ENCODE measurements at regions not wholly inside any gene's neighbourhood (a gene's known extent, or its start where the extent isn't known, plus 50 kb on each side); places are given as distances from the start of the nearest gene placed in this dataset.

DNA sequence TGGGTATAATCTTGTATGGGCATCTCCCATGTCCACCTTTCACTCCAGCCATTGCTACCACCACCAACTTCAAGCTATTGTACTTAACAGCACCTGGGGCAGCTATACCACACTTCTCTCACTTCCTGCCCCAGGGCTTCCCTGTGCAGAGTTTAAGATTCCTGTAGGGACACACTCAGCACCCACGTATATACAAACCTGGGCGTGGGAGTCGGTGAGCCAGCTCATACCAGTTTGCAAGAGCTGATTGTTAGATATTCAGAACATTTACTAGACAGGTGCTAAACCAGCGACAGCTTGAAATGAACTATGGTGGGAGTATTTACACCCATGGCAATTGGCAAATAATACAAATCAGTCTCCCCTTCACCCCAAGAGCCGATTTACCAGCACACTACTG, 114.8 kb upstream of the CSF3R start:
- ChIA-PET POLR2A (ENCODE audit: unreplicated experiment) (no interaction called here), CTCF (no interaction called here)
- DNase-seq, result no peak
- Histone ChIP-seq H2AK5ac (ENCODE audit: low read depth, low read length) (no peak overlapping the region), H4K20me1 (ENCODE audit: insufficient read depth, low read length) (no peaks in the 10 kb centered on the region), H3K27ac (ENCODE audit: insufficient read depth, low read length) (no peak overlapping the region), H3K79me1 (ENCODE audit: low read depth in 1 of 2, low read length in 2 of 2) (no peaks in the 10 kb centered on the region), H2BK5ac (ENCODE audit: low read depth, low read length, poor library complexity, severe bottlenecking) (no peak overlapping the region), H3K27me3 (ENCODE audit: control insufficient read depth, insufficient read depth, low read length) (peaks cover 3% of the 10 kb centered on the region; the same call in 1 of the 2 replicates), H3K4ac (ENCODE audit: low read depth, low read length) (no peak overlapping the region), H3K4me3 (ENCODE audit: insufficient read depth, low read depth, low read length) (no peak overlapping the region), H4K91ac (ENCODE audit: insufficient read depth, low read depth, low read length) (no peak overlapping the region), H2AK9ac (replicated peaks; ENCODE audit: low read depth, low read length, poor library complexity) (no peak overlapping the region), H3K9me1 (ENCODE audit: insufficient read depth, low read length) (no peaks in the 10 kb centered on the region), H3K4me2 (ENCODE audit: low read depth, low read length) (no peak overlapping the region), H4K8ac (ENCODE audit: low read depth in 2 of 2, low read length in 2 of 2) (no peak overlapping the region), H2AFZ (replicated peaks; ENCODE audit: low read length, poor library complexity) (peak overlapping the region; percentile 51), H3K36me3 (ENCODE audit: control insufficient read depth, insufficient read depth, low read length) (no peaks in the 10 kb centered on the region), H3K23ac (ENCODE audit: low read depth, low read length) (no peak overlapping the region), H3K9ac (ENCODE audit: low read depth, low read length) (no peak overlapping the region), H4K5ac (ENCODE audit: low read depth, low read length) (no peak overlapping the region), H3K14ac (replicated peaks; ENCODE audit: low read depth, low read length) (no peak overlapping the region), H3K4me1 (ENCODE audit: control insufficient read depth, insufficient read depth, low read length) (no peaks in the 10 kb centered on the region), H2BK15ac (ENCODE audit: low read depth, low read length) (no peak overlapping the region), H3K18ac (ENCODE audit: low read depth, low read length) (no peak overlapping the region), H3K9me3 (ENCODE audit: control insufficient read depth, insufficient read depth, low read length) (no peaks in the 10 kb centered on the region), H3K56ac (ENCODE audit: extremely low read depth, insufficient read depth, low read length) (no peak overlapping the region), H2BK20ac (ENCODE audit: low read depth, low read length) (no peak overlapping the region), H2BK120ac (ENCODE audit: low read depth, low read length) (no peak overlapping the region)
- in situ Hi-C loops (cut with MboI; ENCODE audit: low sequenced_read_pairs), result loop anchor here (25.0 kb wide), 1 partner anchor 715 kb away; no protein-coding TSS in a partner anchor
- dilution Hi-C loops (cut with HindIII; ENCODE audit: low sequenced_read_pairs, unreplicated experiment), result no loop called here
- no TSS peak for BruUV-seq (replicated peaks)
- WGBS, 2 experiments (ENCODE audit: extremely low coverage in 2 of 2, insufficient read length in 1 of 2), result no CpG with 5 or more reads among the region's 5 CpGs
- TF ChIP-seq, protein P1, sequence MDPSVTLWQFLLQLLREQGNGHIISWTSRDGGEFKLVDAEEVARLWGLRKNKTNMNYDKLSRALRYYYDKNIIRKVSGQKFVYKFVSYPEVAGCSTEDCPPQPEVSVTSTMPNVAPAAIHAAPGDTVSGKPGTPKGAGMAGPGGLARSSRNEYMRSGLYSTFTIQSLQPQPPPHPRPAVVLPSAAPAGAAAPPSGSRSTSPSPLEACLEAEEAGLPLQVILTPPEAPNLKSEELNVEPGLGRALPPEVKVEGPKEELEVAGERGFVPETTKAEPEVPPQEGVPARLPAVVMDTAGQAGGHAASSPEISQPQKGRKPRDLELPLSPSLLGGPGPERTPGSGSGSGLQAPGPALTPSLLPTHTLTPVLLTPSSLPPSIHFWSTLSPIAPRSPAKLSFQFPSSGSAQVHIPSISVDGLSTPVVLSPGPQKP (IDR thresholded peaks at IDR 0.05; ENCODE audit: borderline replicate concordance, low read depth, low read length), result no peak
- TF ChIP-seq BHLHE40 (IDR thresholded peaks at IDR 0.05; ENCODE audit: low read depth, low read length) (no peak), MXI1 (IDR thresholded peaks at IDR 0.05; ENCODE audit: borderline replicate concordance, low read depth, low read length) (no peak), RAD21 (IDR thresholded peaks at IDR 0.05; ENCODE audit: low read length) (no peak), RCOR1 (IDR thresholded peaks at IDR 0.05; ENCODE audit: insufficient replicate concordance, low read length) (no peak), CHD1 (IDR thresholded peaks at IDR 0.05; ENCODE audit: low read depth, low read length) (no peak), MAFK (IDR thresholded peaks at IDR 0.05; ENCODE audit: low read depth, low read length) (no peak), POLR2A (IDR thresholded peaks at IDR 0.05; ENCODE audit: low read depth, low read length) (no peak), RFX5 (IDR thresholded peaks at IDR 0.05; ENCODE audit: low read depth, low read length) (no peak)
- TF ChIP-seq, protein P2, sequence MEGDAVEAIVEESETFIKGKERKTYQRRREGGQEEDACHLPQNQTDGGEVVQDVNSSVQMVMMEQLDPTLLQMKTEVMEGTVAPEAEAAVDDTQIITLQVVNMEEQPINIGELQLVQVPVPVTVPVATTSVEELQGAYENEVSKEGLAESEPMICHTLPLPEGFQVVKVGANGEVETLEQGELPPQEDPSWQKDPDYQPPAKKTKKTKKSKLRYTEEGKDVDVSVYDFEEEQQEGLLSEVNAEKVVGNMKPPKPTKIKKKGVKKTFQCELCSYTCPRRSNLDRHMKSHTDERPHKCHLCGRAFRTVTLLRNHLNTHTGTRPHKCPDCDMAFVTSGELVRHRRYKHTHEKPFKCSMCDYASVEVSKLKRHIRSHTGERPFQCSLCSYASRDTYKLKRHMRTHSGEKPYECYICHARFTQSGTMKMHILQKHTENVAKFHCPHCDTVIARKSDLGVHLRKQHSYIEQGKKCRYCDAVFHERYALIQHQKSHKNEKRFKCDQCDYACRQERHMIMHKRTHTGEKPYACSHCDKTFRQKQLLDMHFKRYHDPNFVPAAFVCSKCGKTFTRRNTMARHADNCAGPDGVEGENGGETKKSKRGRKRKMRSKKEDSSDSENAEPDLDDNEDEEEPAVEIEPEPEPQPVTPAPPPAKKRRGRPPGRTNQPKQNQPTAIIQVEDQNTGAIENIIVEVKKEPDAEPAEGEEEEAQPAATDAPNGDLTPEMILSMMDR (conservative IDR thresholded peaks at IDR 0.05; ENCODE audit: low read depth, low read length), result no peak
- TF ChIP-seq, protein P3, sequence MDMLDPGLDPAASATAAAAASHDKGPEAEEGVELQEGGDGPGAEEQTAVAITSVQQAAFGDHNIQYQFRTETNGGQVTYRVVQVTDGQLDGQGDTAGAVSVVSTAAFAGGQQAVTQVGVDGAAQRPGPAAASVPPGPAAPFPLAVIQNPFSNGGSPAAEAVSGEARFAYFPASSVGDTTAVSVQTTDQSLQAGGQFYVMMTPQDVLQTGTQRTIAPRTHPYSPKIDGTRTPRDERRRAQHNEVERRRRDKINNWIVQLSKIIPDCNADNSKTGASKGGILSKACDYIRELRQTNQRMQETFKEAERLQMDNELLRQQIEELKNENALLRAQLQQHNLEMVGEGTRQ (IDR thresholded peaks at IDR 0.05; ENCODE audit: low read depth, low read length), result no peak
- intact Hi-C loops (cut with micrococcal nuclease), result no loop called here
- ATAC-seq (ENCODE audit: low read depth), result no peak

All from IMR-90 (cell line).